DOHH2 (cell line): ENCODE measurements at regions not wholly inside any gene's neighbourhood (a gene's known extent, or its start where the extent isn't known, plus 50 kb on each side); places are given as distances from the start of the nearest gene placed in this dataset.

Experiments used
- H3F3A ChIP-seq: fragments of 200-600 bp; sonication (generic), shearing (Covaris generic); 2 replicates; pipeline ENCODE4 v1.6.0; 2016; ENCODE audit warnings: antibody characterized with exemption, mild to moderate bottlenecking; ENCODE audit not compliant: control insufficient read depth, insufficient read depth
- H3K27ac ChIP-seq: fragments of 200-600 bp; sonication (generic); 2 replicates; pipeline ENCODE4 v1.5.1; 2014; ENCODE audit warnings: low read depth, mild to moderate bottlenecking, low read length, moderate library complexity
- H3K27me3 ChIP-seq: fragments of 200-600 bp; sonication (generic); 2 replicates; pipeline ENCODE4 v1.6.1; 2014; ENCODE audit warnings: mild to moderate bottlenecking, low read length, mixed read lengths; ENCODE audit not compliant: control insufficient read depth
- H3K36me3 ChIP-seq: fragments of 200-600 bp; sonication (generic); 2 replicates; pipeline ENCODE4 v1.6.1; 2014; ENCODE audit warnings: mild to moderate bottlenecking, low read length, moderate library complexity, mixed read lengths; ENCODE audit not compliant: control insufficient read depth
- H3K4me1 ChIP-seq: fragments of 200-600 bp; sonication (generic); 2 replicates; pipeline ENCODE4 v1.6.1; 2014; ENCODE audit warnings: mild to moderate bottlenecking, low read length, mixed read lengths; ENCODE audit not compliant: control insufficient read depth
- H3K4me2 ChIP-seq: fragments of 200-600 bp; sonication (generic); 2 replicates; pipeline ENCODE4 v1.6.0; 2014; ENCODE audit warnings: mild to moderate bottlenecking, low read length, moderate library complexity
- H3K4me3 ChIP-seq: fragments of 200-600 bp; sonication (generic); 2 replicates; pipeline ENCODE4 v1.5.1; 2014; ENCODE audit warnings: mild to moderate bottlenecking, low read length, mixed read lengths
- H3K79me2 ChIP-seq: fragments of 200-600 bp; sonication (generic); 2 replicates; pipeline ENCODE4 v1.6.1; 2014; ENCODE audit warnings: mild to moderate bottlenecking, low read length, mixed read lengths; ENCODE audit not compliant: control insufficient read depth
- H3K9me2 ChIP-seq: fragments of 200-600 bp; sonication (generic); replicated peaks from 2 replicates; pipeline ENCODE4 v1.6.1; 2014; ENCODE audit warnings: mild to moderate bottlenecking, low read length, mixed read lengths; ENCODE audit not compliant: control insufficient read depth
- H3K9me3 ChIP-seq: fragments of 200-600 bp; sonication (generic); 2 replicates; pipeline ENCODE4 v1.6.1; 2014; ENCODE audit warnings: antibody characterized with exemption, low read length, mixed read lengths; ENCODE audit not compliant: control insufficient read depth, insufficient read depth
- H4K20me1 ChIP-seq: fragments of 200-600 bp; sonication (generic); 2 replicates; pipeline ENCODE4 v1.6.0; 2014; ENCODE audit warnings: low read depth, mild to moderate bottlenecking, antibody characterized with exemption, low read length, moderate library complexity; ENCODE audit not compliant: control insufficient read depth, insufficient read depth
- CTCF ChIP-seq: fragments of 200-600 bp; sonication (generic); IDR thresholded peaks from one replicate; pipeline ENCODE4 v1.5.1; 2014; ENCODE audit warnings: antibody characterized with exemption, mild to moderate bottlenecking, low read depth, low read length; ENCODE audit not compliant: poor library complexity, severe bottlenecking
- EZH2phosphoT487 ChIP-seq: fragments of 200-600 bp; sonication (generic); IDR thresholded peaks from 2 replicates; pipeline ENCODE4 v1.6.1; 2017; ENCODE audit warnings: borderline replicate concordance, mild to moderate bottlenecking, antibody characterized with exemption, low read length, moderate library complexity, mixed read lengths

DNA sequence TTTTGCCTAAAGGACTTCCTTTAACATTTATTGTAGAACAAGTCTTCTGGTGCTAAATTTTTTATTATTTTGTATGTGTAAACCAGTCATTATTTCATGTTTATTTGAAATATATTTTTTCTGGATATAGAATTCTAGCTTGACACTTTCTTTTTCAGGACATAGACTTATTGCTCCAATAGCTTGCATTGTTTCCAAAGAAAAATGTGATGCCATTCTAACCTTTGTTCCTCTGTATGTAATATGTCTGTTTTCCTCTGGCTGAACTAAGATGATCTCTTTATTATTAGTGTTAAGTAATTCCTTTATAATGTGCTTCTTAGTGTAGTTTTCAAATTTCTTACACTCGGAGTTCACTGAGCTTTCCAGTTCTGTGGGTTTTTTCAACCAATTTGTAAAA is 174.1 kb upstream of the STARD13 start:
- Histone ChIP-seq H3K79me2 (no peaks in the 10 kb centered on the region), H3K27ac (no peak overlapping the region), H4K20me1 (no peaks in the 10 kb centered on the region), H3K27me3 (no peaks in the 10 kb centered on the region), H3F3A (no peaks in the 10 kb centered on the region), H3K36me3 (no peaks in the 10 kb centered on the region), H3K4me1 (no peaks in the 10 kb centered on the region), H3K4me2 (no peak overlapping the region), H3K4me3 (no peak overlapping the region), H3K9me3 (no peaks in the 10 kb centered on the region), H3K9me2 (no peaks in the 10 kb centered on the region)
- TF ChIP-seq CTCF, result no peak
- TF ChIP-seq EZH2phosphoT487, result no peak

GRCh38 chr13:33462109-33462508 is 176.6 kb upstream of the STARD13 start:
- Histone ChIP-seq H3K9me3 (no peaks in the 10 kb centered on the region), H3K9me2 (no peaks in the 10 kb centered on the region), H3K4me1 (no peaks in the 10 kb centered on the region), H3K27me3 (no peaks in the 10 kb centered on the region), H3K4me3 (no peak overlapping the region), H3K27ac (no peak overlapping the region), H4K20me1 (no peaks in the 10 kb centered on the region), H3K4me2 (no peak overlapping the region), H3K36me3 (no peaks in the 10 kb centered on the region), H3K79me2 (no peaks in the 10 kb centered on the region), H3F3A (no peaks in the 10 kb centered on the region)
- TF ChIP-seq EZH2phosphoT487 (no peak), CTCF (no peak)

DNA sequence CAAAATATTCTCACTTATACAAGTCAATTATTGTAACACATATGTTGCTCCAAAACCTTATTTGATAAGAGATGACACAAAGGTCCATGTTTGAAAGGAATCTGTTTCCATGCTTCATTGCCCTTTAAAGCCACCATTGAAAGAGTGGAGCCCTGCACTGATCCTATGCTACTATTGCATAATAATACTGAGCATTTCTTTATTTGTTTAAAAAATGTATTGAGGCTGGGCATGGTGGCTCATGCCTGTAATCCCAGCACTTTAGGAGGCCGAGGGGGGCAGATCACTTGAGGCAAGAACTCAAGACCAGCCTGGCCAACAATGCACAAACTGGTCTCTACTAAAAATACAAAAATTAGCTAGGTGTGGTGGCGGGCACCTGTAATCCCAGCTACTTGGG is 178.8 kb upstream of the STARD13 start:
- no peaks in the 10 kb centered on the region for H3K9me3 ChIP-seq
- no peaks in the 10 kb centered on the region for H3K27me3 ChIP-seq
- no peaks in the 10 kb centered on the region for H3K9me2 ChIP-seq
- no peak overlapping the region for H3K4me2 ChIP-seq
- TF ChIP-seq EZH2phosphoT487, result no peak
- H4K20me1 ChIP-seq, result no peaks in the 10 kb centered on the region
- H3K4me1 ChIP-seq, result no peaks in the 10 kb centered on the region
- H3K79me2 ChIP-seq, result no peaks in the 10 kb centered on the region
- H3F3A ChIP-seq, result no peaks in the 10 kb centered on the region
- no peaks in the 10 kb centered on the region for H3K36me3 ChIP-seq
- H3K4me3 ChIP-seq, result no peak overlapping the region
- no peak overlapping the region for H3K27ac ChIP-seq

- H3F3A ChIP-seq, result no peaks in the 10 kb centered on the region
- no peak overlapping the region for H3K4me3 ChIP-seq
- H4K20me1 ChIP-seq, result no peaks in the 10 kb centered on the region
- H3K4me1 ChIP-seq, result no peaks in the 10 kb centered on the region
- no peaks in the 10 kb centered on the region for H3K79me2 ChIP-seq
- H3K27ac ChIP-seq, result no peak overlapping the region
- no peaks in the 10 kb centered on the region for H3K36me3 ChIP-seq
- H3K9me2 ChIP-seq, result no peaks in the 10 kb centered on the region
- H3K27me3 ChIP-seq, result no peaks in the 10 kb centered on the region
- no peak overlapping the region for H3K4me2 ChIP-seq
- TF ChIP-seq CTCF (no peak), EZH2phosphoT487 (no peak)
- H3K9me3 ChIP-seq, result no peaks in the 10 kb centered on the region
These were observed 180.7 kb upstream of the STARD13 start for GRCh38 chr13:33466262-33466661.
